ENCODE measurements at regions not wholly inside any gene's neighbourhood (a gene's known extent, or its start where the extent isn't known, plus 50 kb on each side); places are given as distances from the start of the nearest gene placed in this dataset.

DNA sequence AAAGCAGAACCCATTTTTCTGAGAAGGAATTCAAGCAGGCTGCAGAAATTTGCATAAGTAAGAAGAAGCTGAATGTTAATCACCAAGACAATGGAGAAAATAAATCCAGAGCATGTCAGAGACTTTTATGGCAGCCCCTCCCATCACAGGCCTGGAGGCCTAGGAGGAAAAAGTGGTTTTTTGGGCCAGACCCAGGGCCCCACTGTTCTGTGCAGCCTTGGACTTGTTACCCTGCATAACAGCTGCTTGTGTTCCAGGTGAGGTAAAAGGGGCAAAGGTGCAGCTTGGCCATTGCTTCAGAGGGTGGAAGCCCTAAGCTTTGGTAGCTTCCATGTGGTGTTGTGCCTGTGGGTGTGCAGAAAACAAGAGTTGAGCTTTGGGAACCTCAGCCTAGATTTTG, 1516.2 kb upstream of the PCDH10 start:
- TF ChIP-seq, protein P1, sequence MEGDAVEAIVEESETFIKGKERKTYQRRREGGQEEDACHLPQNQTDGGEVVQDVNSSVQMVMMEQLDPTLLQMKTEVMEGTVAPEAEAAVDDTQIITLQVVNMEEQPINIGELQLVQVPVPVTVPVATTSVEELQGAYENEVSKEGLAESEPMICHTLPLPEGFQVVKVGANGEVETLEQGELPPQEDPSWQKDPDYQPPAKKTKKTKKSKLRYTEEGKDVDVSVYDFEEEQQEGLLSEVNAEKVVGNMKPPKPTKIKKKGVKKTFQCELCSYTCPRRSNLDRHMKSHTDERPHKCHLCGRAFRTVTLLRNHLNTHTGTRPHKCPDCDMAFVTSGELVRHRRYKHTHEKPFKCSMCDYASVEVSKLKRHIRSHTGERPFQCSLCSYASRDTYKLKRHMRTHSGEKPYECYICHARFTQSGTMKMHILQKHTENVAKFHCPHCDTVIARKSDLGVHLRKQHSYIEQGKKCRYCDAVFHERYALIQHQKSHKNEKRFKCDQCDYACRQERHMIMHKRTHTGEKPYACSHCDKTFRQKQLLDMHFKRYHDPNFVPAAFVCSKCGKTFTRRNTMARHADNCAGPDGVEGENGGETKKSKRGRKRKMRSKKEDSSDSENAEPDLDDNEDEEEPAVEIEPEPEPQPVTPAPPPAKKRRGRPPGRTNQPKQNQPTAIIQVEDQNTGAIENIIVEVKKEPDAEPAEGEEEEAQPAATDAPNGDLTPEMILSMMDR (IDR thresholded peaks at IDR 0.05) = no peak
- TF ChIP-seq ZFX (IDR thresholded peaks at IDR 0.05; ENCODE audit: borderline replicate concordance) = no peak
